Suprapubic skin (tissue), 4 donors: ENCODE measurements at regions not wholly inside any gene's neighbourhood (a gene's known extent, or its start where the extent isn't known, plus 50 kb on each side); places are given as distances from the start of the nearest gene placed in this dataset.
"Not testable (repeated sequence)": the region's sequence is repeated elsewhere in the genome, so short reads cannot be mapped to it uniquely, and the experiment has no call there.

Experiments
- DNase-seq, 2 donors: peaks; one replicate each; pipeline ENCODE4 v3.0.0-alpha.2; 2019; ENCODE audit warnings: low spot score in 2 of 2
- H3K27ac ChIP-seq: fragments of 200-600 bp; sonication (generic); one replicate; pipeline ENCODE4 v1.5.1; 2019
- H3K27me3 ChIP-seq: fragments of 200-600 bp; sonication (generic); one replicate; pipeline ENCODE4 v1.5.1; 2019
- H3K36me3 ChIP-seq: fragments of 200-600 bp; sonication (generic); one replicate; pipeline ENCODE4 v1.5.1; 2019
- H3K4me1 ChIP-seq: fragments of 200-600 bp; sonication (generic); one replicate; pipeline ENCODE4 v1.5.1; 2019
- H3K4me3 ChIP-seq: fragments of 200-600 bp; sonication (generic); one replicate; pipeline ENCODE4 v1.5.1; 2019; ENCODE audit warnings: mild to moderate bottlenecking
- H3K9me3 ChIP-seq: fragments of 200-600 bp; sonication (generic); one replicate; pipeline ENCODE4 v1.5.1; 2019
- CTCF ChIP-seq, 2 donors: fragments of 200-600 bp in 1 of 2; fragments of 450-650 bp in 1 of 2; sonication (generic) in 1 of 2; IDR thresholded peaks; one replicate each; pipeline ENCODE4 v1.5.1; 2016 to 2019; ENCODE audit warnings: antibody characterized with exemption in 2 of 2, mild to moderate bottlenecking in 1 of 2, moderate library complexity in 1 of 2
- EP300 ChIP-seq: sonication (generic); formaldehyde crosslinking; IDR thresholded peaks from one replicate; pipeline ENCODE4 v1.6.1; 2017; ENCODE audit warnings: antibody characterized with exemption
- POLR2A ChIP-seq, 2 donors: fragments of 450-650 bp; IDR thresholded peaks; one replicate each; pipeline ENCODE4 v1.6.1; 2017; ENCODE audit warnings: antibody characterized with exemption in 2 of 2, mild to moderate bottlenecking in 2 of 2, moderate library complexity in 2 of 2
- POLR2AphosphoS5 ChIP-seq, 3 donors: sonication (generic); formaldehyde crosslinking; IDR thresholded peaks; one replicate each; pipeline ENCODE4 v1.6.1; 2017; ENCODE audit warnings: antibody characterized with exemption in 3 of 3
- WGBS: methylation state at CpG from one replicate; pipeline ENCODE4 v1.1.5; 2018; 5-methylcytosine and 5-hydroxymethylcytosine counted together

GRCh38 chr16:87210894-87211293 is 106.3 kb downstream of the C16orf95 start:
- Histone ChIP-seq H3K4me3 (no peak overlapping the region), H3K4me1 (peaks cover 16% of the 10 kb centered on the region), H3K27me3 (no peaks in the 10 kb centered on the region), H3K27ac (no peak overlapping the region), H3K36me3 (no peaks in the 10 kb centered on the region), H3K9me3 (no peaks in the 10 kb centered on the region)
- DNase-seq = no peak
- TF ChIP-seq EP300 (no peak), CTCF (IDR thresholded peaks at IDR 0.05) (no peak), POLR2A (IDR thresholded peaks at IDR 0.05) (no peak), POLR2AphosphoS5 (IDR thresholded peaks at IDR 0.05) (no peak)
- 63% methylated on average over 4 of the region's 4 CpGs for WGBS

- no peaks in the 10 kb centered on the region for H3K36me3 ChIP-seq
- H3K27me3 ChIP-seq = no peaks in the 10 kb centered on the region
- WGBS = 78% methylated on average over 6 of the region's 6 CpGs
- no peak overlapping the region for H3K27ac ChIP-seq
- H3K4me3 ChIP-seq = no peak overlapping the region
- TF ChIP-seq EP300 = no peak
- no peak for TF ChIP-seq CTCF (IDR thresholded peaks at IDR 0.05)
- no peak for TF ChIP-seq POLR2AphosphoS5 (IDR thresholded peaks at IDR 0.05)
- TF ChIP-seq POLR2A (IDR thresholded peaks at IDR 0.05) = no peak
- DNase-seq = no peak
- H3K9me3 ChIP-seq = no peaks in the 10 kb centered on the region
- peaks cover 13% of the 10 kb centered on the region for H3K4me1 ChIP-seq
Measured at GRCh38 chr16:87212026-87212425, 105.2 kb downstream of the C16orf95 start.

- no peaks in the 10 kb centered on the region for H3K27me3 ChIP-seq
- H3K4me3 ChIP-seq = no peak overlapping the region
- H3K4me1 ChIP-seq = no peaks in the 10 kb centered on the region
- no peaks in the 10 kb centered on the region for H3K36me3 ChIP-seq
- TF ChIP-seq CTCF (IDR thresholded peaks at IDR 0.05) = no peak
- TF ChIP-seq POLR2A (IDR thresholded peaks at IDR 0.05) = no peak
- TF ChIP-seq POLR2AphosphoS5 (IDR thresholded peaks at IDR 0.05) = no peak
- no peak for TF ChIP-seq EP300
- no peaks in the 10 kb centered on the region for H3K9me3 ChIP-seq
- 96% methylated on average over 6 of the region's 6 CpGs for WGBS
- no peak for DNase-seq
- H3K27ac ChIP-seq = no peak overlapping the region
Measured at GRCh38 chr16:87213536-87213935, 103.7 kb downstream of the C16orf95 start.

GRCh38 chr16:87216148-87216840 is 100.9 kb downstream of the C16orf95 start:
- H3K4me1 ChIP-seq = no peaks in the 10 kb centered on the region
- no peak for TF ChIP-seq POLR2AphosphoS5 (IDR thresholded peaks at IDR 0.05)
- no peak for TF ChIP-seq CTCF (IDR thresholded peaks at IDR 0.05)
- no peak for TF ChIP-seq EP300
- TF ChIP-seq POLR2A (IDR thresholded peaks at IDR 0.05) = no peak
- WGBS = 64% methylated on average over 21 of the region's 35 CpGs
- H3K4me3 ChIP-seq = peak overlapping the region; percentile 18
- no peak overlapping the region for H3K27ac ChIP-seq
- DNase-seq = no peak
- no peaks in the 10 kb centered on the region for H3K9me3 ChIP-seq
- no peaks in the 10 kb centered on the region for H3K36me3 ChIP-seq
- H3K27me3 ChIP-seq = no peaks in the 10 kb centered on the region

- peak overlapping the region; percentile 18 for H3K4me3 ChIP-seq
- 87% methylated on average over 23 of the region's 30 CpGs for WGBS
Measured at GRCh38 chr16:87216841-87217275, 100.3 kb downstream of the C16orf95 start.

GRCh38 chr16:87217802-87218201 is 99.4 kb downstream of the C16orf95 start:
- not testable (repeated sequence) for H3K27me3 ChIP-seq, H3K9me3 ChIP-seq, H3K4me1 ChIP-seq, H3K4me3 ChIP-seq, H3K36me3 ChIP-seq, DNase-seq, H3K27ac ChIP-seq
- no CpG with 5 or more reads among the region's 22 CpGs for WGBS

More at GRCh38 chr16:87216841-87217275, 100.3 kb downstream of the C16orf95 start:
- Histone ChIP-seq H3K9me3 (no peaks in the 10 kb centered on the region), H3K4me1 (no peaks in the 10 kb centered on the region), H3K27me3 (no peaks in the 10 kb centered on the region), H3K27ac (no peak overlapping the region), H3K36me3 (no peaks in the 10 kb centered on the region)
- DNase-seq = no peak
- no peak for TF ChIP-seq POLR2A (IDR thresholded peaks at IDR 0.05)
- TF ChIP-seq EP300 = no peak
- TF ChIP-seq POLR2AphosphoS5 (IDR thresholded peaks at IDR 0.05) = no peak
- no peak for TF ChIP-seq CTCF (IDR thresholded peaks at IDR 0.05)
